T follicular helper cell (primary cell): ENCODE measurements at regions not wholly inside any gene's neighbourhood (a gene's known extent, or its start where the extent isn't known, plus 50 kb on each side); places are given as distances from the start of the nearest gene placed in this dataset.
"Not testable (repeated sequence)": the region's sequence is repeated elsewhere in the genome, so short reads cannot be mapped to it uniquely, and the experiment has no call there.

Experiments
- DNase-seq: peaks from one replicate; pipeline ENCODE4 v3.0.0-alpha.2; 2020; ENCODE audit warnings: low read depth

DNA sequence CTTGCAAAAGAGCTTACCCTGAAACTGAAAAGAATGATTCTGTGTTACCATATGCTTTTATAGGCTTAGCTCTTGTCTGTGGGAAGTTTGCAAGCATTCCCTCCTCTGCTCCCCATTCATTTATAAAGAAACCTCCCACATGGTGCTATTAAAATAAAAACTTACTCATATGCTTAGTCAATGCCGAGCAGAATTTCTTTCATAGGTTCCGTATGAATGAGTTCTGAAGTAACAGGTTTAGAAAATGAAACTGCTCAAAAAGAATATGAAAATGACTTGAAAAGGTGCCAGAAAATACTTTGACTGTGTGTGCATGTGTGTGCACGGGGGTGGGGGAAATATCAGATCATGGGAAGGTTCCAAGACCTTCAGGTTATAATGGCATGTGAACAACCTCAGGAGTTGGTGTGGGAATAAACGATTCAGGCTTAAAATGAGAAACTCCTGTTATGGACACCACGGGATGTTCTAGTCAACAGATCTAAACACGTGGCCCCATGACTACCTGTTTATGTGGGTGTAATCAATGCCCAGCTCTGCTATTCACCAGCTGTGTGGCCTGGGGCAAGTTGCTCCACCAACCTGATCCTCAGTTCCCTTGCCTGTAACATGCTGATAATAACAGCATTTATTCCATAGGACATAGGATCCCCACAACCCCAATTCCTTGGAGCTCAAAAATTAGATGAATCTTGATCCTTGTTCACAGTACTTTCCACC is 293.7 kb upstream of the PLGLB1 start:
- not testable (repeated sequence) for DNase-seq

DNA sequence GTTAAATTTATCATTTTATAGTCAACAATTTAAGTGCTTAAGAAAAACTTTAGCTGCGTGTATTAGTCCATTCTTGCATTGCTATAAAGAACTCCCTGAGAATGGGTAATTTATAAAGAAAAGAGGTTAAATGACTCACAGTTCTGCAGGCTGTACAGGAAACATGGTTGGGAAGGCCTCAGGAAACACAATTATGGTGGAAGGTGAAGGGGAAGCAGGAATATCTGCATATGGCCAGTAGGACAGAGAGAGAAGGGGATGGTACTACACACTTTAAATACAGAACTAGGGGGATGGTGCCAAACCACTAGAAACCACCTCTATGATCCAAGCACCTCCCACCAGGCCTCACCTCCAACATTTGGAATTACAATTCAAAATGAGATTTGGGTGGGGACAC is 295.5 kb upstream of the PLGLB1 start:
- DNase-seq = not testable (repeated sequence)

DNA sequence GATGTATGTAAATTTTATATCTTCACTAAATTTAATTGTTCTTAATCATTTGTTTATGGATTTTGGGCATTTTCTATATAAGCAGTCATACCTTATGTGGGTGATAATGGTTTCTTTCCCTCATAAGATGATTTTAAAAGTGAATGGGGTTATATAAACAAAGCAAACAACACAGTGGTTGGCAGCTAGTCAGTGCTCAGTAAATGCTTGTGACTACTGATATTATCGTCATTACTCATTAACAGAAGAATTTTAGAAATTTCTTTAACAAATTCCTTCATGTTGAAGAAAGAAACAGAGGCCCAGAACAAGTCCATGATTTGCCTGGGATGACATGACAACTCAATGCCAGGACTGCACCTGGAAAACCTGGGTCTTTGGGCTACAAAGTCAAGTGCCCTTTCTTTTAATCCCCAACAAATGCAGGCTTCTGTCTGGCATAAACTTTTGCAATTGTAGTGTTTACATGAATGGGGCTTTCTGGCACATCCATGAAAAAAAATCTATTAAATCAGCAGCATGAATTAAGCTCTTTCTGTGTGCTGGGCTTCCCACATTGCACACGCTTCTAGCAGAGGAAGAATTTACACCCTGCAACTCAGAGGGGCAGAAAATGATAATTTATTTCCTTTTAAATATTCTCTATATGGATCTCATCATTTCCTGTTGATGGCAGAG is 297.3 kb upstream of the PLGLB1 start:
- DNase-seq = not testable (repeated sequence)

DNA sequence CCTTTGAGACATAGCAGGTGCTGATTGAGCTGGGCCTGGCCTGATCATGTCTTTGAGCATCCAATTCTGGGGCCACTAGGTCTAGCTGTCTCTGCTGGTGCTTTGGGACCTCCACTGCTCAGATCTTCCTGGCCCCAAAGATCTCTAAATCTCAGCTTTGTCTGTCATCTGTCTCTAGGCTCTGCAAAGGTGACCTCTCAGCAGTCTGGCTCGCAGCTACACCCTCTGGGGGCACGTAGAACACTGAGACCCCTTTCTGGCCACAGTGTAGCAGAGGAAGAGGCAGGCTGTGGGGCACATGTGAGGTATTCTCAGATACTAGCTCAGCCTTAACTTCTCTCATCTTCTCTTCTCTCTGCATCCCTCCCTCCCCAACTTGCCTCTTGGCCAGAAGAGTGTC is 298.1 kb upstream of the PLGLB1 start:
- not testable (repeated sequence) for DNase-seq

DNA sequence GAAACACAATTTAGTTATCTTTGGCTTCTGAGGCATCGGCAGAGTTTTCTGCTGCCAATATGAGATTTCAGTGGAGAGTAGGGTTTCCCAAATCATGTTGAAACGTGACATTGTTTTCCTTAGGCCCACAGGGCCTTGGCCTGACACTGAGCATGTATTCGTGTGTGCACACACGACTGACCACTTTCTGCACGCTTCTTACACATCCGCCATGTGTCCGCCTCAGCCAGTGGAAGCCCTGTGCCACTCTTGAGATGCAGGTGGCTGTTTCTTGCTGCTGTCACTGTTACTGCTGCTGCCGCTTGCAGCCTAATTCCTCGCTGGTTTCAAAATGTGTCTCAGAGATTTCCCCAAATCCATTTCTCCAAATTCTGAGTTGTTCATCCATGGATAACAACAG is 299.6 kb upstream of the PLGLB1 start:
- DNase-seq = not testable (repeated sequence)

DNA sequence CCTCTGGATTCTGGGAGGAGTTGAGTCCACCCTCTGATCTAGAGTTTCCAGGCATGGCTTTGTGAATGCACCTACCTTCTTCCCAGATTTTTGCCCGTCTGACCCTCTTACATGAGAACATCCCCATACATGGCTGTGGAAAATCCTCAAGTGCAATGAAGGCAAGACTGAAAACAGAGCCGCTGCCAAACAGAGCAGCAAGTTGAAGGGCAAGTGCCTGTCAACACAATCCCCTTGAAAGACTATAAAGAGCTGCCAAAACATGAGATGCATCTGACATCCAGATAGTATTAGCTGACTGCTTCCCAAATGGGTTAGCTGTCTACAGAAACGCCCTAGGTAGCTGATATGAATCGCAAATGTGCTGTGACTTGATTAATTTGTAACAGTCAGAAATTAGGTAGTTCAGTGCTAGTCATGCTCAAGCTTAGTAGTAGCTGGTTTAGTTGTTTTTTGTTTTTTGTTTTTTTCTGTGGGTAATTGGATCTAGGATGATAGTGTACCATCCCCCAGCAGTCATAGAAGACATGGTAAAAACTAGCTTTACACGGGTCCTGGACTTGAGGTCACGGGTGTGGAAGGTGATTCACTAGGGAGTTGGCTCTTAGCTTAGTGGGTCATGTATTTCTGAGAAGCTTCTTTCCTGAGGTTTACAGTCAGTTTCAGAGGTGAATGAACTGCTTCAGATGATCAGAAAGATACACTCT is 302.8 kb upstream of the PLGLB1 start:
- DNase-seq = not testable (repeated sequence)

DNA sequence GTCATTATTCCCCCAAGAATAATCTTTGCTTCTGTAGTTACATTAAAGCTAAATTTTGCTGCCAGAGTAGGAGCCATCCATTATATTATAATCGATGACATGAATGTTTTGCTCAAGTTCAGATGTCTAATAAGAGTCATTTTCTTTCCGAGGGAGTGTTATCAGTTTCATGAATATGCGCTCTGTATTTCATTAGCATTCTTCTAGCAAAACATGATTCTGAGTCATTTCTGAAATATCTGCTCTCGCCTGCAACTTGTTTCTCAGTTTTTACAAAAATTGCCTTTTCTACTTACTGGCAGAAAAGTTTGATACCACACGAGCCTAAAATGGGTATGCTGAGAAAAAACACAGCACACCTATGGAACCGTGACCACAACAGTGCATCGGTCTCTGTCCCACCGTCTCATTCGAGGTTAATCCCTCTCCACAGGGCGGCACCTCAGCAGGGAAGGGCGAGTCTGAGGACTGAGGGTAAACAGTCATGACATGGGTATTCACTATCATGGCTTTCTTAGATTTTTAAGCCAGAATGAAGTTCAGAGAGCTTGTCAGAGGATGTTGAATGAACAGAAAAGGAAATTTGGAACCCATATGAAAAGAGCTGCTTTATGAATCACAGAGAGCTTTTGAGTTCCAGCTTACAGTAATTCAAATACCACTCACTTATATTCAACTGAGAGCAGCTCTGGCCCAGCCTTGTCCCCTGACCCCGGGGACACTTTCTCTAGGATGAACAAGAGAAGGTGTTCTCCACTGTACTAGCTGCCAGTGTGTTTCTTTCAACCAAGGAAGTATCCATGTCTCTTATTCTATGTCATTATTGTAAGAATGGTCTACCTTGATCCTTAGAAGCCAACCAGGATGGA is 303.6 kb upstream of the PLGLB1 start:
- not testable (repeated sequence) for DNase-seq

DNA sequence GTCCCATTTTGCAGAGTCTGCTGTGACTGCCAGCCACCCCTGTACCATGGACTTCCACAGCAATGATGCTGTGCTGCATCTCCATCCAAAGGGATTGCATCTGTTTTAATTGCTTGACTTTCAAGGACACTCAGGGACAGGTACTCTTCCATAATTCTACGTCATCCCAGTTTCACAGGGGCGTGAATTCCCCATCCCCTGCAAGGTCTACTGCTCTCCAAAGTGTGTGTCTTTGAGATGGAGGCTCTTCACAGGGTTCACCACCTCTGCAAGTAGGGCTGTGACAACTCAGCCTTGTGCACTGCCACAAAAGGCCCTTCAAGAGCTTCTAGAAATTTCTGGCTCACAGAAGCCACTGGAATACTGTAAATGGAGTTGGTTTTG is 304.3 kb upstream of the PLGLB1 start:
- not testable (repeated sequence) for DNase-seq

DNA sequence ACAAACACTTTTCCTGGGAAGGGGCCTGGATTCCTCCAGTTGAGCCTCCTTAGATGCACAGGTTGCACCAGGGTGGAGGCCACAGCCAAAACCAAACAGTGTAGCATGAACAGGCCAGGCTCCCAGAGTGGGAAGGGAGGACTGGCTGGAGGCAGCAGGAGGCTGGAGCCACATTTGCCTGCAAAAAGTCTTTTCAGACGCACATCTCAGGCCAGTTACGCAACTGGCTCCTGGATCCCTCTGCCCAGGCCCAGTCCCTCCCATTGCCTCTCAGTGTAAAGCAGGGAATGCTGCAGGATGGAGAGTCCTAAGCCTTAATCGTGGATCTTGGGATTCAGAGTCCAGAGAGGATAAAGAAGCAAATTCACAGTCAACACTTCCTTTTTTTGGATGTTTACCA is 305.1 kb upstream of the PLGLB1 start:
- not testable (repeated sequence) for DNase-seq

DNA sequence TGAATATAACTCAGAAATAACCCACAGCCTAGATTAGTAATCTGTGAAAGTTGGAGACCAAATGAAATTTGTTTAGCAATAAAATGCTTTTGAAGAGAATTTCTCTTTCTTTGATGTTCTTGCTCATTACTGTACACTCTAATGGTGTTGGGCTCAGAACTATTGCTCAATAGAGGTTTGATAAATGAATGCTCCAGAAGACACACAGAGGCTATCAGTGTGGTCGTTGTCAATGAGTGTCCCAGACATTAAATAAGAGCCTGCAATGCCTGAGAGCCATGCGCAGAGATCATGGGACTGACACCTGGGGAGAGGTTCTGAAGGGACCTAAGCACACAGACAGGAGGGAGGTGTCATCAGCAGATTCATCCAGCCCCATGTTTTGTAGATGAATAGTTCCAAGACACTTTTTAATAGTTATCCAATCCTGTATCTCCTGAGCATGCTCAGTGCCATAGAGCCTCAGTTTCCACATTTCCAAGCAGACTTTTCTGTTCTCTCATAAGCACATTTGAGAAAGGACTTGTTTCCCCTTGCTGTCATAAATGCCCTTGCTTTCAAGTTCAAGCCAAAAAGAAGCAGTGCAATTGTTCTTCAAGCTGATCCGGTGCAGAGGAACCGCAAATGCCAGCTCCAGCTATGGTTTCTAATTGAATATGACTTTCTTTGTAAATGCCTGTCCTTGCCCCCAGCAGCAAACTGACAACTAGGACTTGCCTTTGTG is 306.2 kb upstream of the PLGLB1 start:
- not testable (repeated sequence) for DNase-seq

DNA sequence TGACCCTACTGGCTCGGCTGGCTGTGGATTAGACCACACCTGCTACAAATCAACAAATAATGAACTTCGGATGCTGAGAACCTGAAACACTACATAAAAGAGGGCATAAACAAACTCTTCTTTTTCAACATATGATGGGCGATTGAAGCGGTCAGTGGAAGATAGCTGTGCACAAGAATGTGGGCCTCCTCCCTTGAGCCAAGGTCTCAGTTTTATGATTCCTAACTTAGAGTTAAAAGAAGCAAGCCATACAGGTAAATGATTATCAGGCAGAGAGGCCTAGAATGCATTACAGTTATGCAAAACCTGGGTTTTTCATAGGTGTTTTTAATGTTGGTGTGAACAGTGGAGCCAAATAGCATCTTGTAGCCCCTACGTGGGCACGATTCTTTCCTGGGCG is 307.9 kb upstream of the PLGLB1 start:
- not testable (repeated sequence) for DNase-seq

DNA sequence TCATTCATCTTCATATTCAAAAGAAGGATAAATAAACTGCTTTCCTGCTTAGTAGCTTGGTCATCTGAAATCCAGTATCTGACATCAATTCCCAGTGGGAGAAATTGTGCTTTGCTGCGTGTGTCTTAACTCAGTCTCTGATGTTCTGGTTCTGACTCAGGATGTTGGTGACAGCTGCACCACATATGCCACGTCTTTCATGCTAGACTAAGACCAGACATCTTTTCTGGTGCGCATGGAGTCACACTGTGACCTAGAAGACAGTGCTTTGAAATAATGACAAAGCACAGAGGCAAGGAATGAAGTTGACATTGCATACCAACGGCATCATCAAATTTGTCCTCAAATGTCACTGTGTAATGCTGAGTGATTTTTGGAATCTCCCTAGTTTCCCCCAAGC is 308.8 kb upstream of the PLGLB1 start:
- DNase-seq = not testable (repeated sequence)

DNA sequence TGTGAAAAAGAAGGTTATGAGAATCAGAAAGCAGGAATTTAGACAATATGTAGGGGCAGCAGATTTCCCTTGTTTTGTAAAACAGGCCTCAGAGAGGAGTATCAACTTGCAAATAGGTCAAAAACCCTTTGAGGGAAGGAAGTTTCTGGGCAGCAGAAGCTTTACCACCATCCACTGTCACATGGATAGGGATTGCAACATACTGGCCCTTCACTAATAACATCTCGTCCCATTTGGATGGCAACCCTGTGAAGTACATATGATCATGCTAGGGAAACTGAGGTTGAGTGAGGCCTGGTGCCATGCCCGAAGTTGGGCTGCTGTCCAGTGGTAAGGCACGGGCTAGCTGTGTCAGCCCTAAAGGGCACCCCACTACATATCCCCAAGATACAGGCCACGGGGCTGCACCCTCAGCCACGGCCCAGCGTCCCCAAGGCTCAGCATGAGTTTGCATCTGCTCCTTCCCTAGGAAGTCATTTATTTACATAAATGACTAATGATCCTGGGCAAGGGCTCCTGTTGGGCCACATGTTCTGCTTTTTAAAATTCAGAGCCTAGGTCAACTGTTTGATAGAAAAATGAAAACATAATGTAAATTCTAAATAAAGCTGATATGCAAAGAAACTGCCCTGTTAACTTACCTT is 310.4 kb upstream of the PLGLB1 start:
- DNase-seq = not testable (repeated sequence)

DNA sequence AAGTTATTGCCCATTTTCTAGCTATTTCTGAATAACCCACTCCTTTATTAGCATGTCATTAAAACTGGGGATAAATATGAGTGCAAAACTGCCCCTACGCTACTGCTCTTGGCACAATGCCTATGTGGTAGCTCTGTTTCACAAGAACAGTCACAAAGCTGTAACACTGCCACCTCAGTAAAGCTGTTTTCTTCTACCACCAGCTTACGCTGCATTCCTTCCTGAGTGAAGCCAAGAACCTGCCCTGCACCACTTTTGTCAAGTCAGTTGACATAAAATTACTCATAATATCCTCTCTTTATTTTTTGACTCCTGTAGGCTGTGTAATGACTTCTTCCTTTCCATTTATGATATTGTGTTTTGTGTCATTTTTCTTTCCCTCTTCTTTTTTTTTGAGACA is 313.2 kb upstream of the PLGLB1 start:
- DNase-seq = not testable (repeated sequence)

DNA sequence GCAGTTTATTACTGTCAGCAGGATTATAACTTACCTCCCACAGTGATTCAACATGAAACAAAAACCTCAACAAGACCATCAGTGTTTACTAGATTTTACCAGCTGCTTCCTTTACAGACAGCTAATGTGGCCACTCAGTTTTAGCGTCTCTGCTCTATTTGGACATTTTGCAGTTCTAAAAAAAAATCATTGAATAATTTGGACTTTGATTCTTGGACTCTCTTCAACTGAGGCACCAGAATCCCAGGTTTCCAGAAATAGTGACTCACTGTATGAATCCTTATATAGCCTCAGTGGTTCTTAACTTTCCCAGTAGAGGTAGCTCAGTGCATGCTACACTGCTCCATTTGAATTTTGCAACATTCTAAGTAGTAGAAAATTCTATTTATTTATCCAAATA is 317.4 kb upstream of the PLGLB1 start:
- DNase-seq = not testable (repeated sequence)

DNA sequence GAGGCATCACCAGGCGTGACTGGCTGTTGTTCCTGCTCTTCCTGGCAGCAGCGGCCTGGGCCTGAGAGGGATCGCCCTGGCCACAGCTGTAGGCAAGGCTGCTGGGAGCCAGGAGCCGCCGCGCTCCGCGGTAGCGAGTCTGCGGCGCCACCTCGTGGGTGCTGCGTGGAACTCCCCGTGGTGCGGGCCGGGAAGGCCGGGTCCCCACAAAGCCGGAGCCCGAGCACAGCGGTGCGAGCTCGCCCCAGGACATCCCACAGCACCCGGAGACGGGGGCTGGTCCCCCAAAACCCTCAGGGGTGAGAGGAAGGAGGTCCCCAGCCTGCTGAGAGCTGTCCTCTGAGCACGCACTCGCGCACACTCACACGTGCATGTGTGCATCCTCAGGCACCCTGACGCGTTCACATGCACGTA is 320.0 kb upstream of the PLGLB1 start:
- DNase-seq = peak; percentile 20

DNA sequence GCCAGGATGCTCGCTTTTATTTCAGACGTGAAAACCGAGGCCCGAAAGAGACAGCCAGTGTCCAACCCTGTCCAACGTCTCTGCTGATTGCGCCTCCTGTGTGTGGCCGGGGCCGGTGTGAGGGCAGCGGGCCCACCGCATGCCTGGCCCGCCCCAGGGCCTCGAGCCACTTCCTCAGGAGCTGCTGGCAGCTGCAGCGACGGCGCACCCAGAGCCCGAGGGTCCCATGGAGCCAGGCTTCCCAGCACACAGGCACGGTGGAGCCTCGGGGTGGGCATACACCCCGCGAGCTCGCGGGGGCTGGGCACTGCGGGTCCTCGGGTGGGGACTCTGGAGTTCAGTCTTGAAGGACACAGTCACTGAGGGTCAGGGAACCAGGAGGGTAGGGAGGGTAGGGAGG is 320.5 kb upstream of the PLGLB1 start:
- DNase-seq = not testable (repeated sequence)

DNA sequence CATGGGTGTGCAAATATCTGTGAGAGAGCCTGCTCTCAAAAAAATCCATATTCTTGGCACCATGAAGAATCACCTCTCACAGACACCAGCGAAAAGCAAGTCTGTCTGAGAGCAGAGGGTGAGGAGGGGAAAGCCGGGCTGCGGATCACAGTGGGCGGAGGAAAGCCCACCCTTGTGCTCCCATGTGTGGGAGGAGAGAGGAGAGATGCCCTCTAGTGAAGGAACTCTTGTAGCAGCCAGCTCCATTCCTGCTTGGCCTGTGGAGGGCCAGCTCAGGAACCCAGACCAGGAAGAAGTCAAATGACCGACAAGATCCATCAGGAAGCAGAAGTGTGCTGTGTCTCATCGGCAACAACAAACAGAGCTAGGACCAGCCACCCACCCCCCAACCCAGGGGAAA is 321.7 kb upstream of the PLGLB1 start:
- not testable (repeated sequence) for DNase-seq

DNA sequence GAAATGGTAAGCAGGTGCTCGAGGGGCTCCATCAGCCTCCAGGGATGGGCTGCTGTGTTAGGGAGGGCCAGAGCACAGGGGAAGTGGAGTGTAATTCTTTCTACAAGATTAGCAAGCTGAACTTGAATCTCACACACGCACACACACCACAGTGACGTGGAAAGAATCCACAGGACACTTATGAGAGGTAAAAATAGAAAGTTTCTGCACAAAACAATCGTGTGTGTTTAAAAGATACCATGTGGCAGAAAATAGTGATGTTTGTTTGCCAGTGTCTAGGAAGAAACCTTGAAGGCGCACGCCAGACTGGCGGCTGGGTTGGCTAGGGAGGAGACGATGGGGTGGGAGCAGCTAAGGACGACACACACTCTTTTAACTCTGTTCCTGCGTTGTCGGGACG is 323.6 kb upstream of the PLGLB1 start:
- DNase-seq = not testable (repeated sequence)

DNA sequence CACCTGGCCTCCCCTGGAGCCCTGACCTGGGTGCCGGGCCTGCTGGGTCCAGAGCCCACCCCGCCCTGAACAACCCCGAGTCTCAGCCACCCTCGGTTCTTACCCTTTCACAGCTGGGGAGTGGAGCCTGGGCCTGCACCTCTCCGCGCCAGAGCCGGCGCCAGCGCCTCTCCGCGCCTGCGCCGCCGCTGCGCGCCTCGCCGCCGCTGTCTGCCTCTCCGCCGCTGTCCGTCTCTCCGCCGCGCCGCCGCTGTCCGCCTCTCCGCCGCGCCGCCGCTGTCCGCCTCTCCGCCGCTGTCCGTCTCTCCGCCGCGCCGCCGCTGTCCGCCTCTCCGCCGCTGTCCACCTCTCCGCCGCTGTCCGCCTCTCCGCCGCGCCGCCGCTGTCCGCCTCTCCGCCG is 326.9 kb upstream of the PLGLB1 start:
- DNase-seq = not testable (repeated sequence)

DNA sequence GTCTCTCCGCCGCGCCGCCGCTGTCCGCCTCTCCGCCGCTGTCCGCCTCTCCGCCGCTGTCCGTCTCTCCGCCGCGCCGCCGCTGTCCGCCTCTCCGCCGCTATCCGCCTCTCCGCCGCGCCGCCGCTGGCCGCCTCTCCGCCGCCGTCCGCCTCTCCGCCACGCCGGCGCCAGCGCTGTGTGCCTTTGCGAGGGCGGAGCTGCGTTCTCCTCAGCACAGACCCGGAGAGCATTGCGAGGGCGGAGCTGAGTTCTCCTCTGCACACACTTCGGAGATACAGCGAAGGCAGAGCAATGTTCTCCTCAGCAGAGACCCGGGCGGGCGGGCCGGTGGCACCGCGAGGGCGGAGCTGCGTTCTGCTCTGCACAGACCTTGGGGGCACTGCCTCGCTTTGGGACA is 327.4 kb upstream of the PLGLB1 start:
- not testable (repeated sequence) for DNase-seq
